ENCODE measurements at regions not wholly inside any gene's neighbourhood (a gene's known extent, or its start where the extent isn't known, plus 50 kb on each side); places are given as distances from the start of the nearest gene placed in this dataset.

- H3K4me1 ChIP-seq (ENCODE audit: insufficient read depth, insufficient read length), result no peaks in the 10 kb centered on the region
- TF ChIP-seq ZNF274 (IDR thresholded peaks at IDR 0.05; ENCODE audit: low read depth, low read length), result no peak
- no peak for TF ChIP-seq SUZ12 (IDR thresholded peaks at IDR 0.05; ENCODE audit: extremely low read depth, insufficient read depth, insufficient read length)
- no peak for TF ChIP-seq YY1 (IDR thresholded peaks at IDR 0.05; ENCODE audit: insufficient read depth, insufficient read length)
- H3K9me3 ChIP-seq (ENCODE audit: insufficient read depth, low read length), result no peaks in the 10 kb centered on the region
- no peak for DNase-seq (ENCODE audit: low read depth, low spot score)
- no peaks in the 10 kb centered on the region for H3K27me3 ChIP-seq (ENCODE audit: insufficient read depth, insufficient read length)
- no peak overlapping the region for H3K4me3 ChIP-seq (ENCODE audit: insufficient read length, low read depth)
- H3K9ac ChIP-seq (ENCODE audit: insufficient read length, low read depth), result no peak overlapping the region
- no peaks in the 10 kb centered on the region for H3K36me3 ChIP-seq (ENCODE audit: insufficient read depth, insufficient read length, low read length)
Observed at GRCh38 chr15:96276438-96277210, 53.9 kb upstream of the NR2F2 start.
